Thyroid gland (tissue), 4 donors: ENCODE measurements at regions not wholly inside any gene's neighbourhood (a gene's known extent, or its start where the extent isn't known, plus 50 kb on each side); places are given as distances from the start of the nearest gene placed in this dataset.
"Not testable (repeated sequence)": the region's sequence is repeated elsewhere in the genome, so short reads cannot be mapped to it uniquely, and the experiment has no call there.

Experiments
- POLR2A ChIP-seq, 2 donors: fragments of 450-650 bp; IDR thresholded peaks; one replicate each; pipeline ENCODE4 v1.6.1; 2017; ENCODE audit warnings: antibody characterized with exemption in 2 of 2, mild to moderate bottlenecking in 2 of 2, moderate library complexity in 1 of 2
- TF ChIP-seq, protein P1 (sequence below), 6 experiments: fragments of 200-600 bp in 3 of 6; fragments of 450-650 bp in 3 of 6; sonication (generic) in 3 of 6; IDR thresholded peaks; one replicate each; pipeline ENCODE4 v1.5.1; 2016 to 2019; ENCODE audit warnings: antibody characterized with exemption in 6 of 6, mild to moderate bottlenecking in 2 of 6, inconsistent platforms in 1 of 6, moderate library complexity in 1 of 6

- TF ChIP-seq, protein P1, sequence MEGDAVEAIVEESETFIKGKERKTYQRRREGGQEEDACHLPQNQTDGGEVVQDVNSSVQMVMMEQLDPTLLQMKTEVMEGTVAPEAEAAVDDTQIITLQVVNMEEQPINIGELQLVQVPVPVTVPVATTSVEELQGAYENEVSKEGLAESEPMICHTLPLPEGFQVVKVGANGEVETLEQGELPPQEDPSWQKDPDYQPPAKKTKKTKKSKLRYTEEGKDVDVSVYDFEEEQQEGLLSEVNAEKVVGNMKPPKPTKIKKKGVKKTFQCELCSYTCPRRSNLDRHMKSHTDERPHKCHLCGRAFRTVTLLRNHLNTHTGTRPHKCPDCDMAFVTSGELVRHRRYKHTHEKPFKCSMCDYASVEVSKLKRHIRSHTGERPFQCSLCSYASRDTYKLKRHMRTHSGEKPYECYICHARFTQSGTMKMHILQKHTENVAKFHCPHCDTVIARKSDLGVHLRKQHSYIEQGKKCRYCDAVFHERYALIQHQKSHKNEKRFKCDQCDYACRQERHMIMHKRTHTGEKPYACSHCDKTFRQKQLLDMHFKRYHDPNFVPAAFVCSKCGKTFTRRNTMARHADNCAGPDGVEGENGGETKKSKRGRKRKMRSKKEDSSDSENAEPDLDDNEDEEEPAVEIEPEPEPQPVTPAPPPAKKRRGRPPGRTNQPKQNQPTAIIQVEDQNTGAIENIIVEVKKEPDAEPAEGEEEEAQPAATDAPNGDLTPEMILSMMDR (IDR thresholded peaks at IDR 0.05), result not testable (repeated sequence)
- not testable (repeated sequence) for TF ChIP-seq POLR2A (IDR thresholded peaks at IDR 0.05)
Measured at GRCh38 chr15:32307592-32307991, 95.5 kb downstream of the GOLGA8K start.
